HG02571 (cell line): ENCODE measurements at regions not wholly inside any gene's neighbourhood (a gene's known extent, or its start where the extent isn't known, plus 50 kb on each side); places are given as distances from the start of the nearest gene placed in this dataset.

ENCODE experiments used
- ATAC-seq: cut with Tn5 transposase; IDR thresholded peaks from one replicate; pipeline ENCODE4 v1.9.1; 2021; ENCODE audit warnings: mild to moderate bottlenecking, moderate library complexity; ENCODE audit not compliant: unreplicated experiment

DNA sequence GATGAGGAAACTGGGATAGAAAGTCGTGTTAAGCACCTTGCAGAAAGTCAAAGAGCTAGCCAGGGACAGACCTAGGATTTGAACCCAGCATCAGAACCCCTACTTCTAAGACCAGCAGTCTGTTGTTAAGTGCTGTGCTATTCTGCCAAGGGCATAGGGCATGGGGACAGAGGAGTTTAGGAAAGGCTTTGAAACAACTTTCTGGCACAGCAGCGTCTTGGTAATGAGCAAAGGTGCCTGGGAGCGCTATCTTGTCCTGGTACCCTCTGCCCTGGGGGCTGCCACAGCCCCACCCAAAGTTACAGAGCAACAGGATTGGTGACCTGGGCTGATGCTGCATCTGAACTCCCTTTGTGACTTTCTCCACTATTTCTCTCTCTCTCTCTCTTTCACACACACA, 1108.1 kb downstream of the BCL11B start:
- ATAC-seq: no peak

DNA sequence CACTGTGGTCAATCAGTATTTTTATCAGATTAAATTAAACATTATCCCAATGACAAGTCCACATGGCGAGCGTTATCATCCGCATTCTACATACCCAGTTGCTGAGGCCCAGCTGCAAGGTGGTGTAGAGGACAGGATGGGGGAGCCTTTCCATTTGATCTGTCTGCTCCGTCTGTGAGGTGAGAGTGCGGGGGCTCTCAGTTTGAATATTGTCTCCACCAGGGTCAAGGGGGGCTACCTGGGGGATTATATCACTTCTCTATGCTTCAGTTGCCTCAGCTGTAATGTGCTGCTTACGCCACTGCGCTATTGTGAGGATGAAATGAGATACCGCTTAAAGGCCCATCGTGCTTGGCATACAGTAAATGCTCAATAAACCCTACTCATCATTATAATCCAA, 1106.0 kb downstream of the BCL11B start:
- no peak for ATAC-seq

DNA sequence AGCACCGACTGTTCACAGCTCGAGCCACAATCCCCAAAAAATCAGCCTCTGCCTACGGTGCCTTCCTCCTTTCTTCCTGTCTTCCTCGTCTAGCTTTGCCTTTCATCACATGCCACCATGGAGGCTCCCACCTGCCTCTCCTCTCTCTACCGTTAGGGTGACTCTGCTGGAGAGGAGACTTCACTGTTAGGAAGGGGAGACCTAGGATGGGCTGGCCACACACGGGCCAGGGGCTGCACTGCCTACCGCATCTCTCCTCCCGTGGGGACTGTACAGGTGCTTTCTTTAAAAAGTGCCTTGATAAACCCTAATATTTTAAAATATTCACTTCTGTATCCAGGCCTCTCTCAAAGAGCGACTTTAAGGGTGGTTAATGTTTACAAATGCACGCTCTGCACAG, 1104.7 kb downstream of the BCL11B start:
- ATAC-seq: no peak

DNA sequence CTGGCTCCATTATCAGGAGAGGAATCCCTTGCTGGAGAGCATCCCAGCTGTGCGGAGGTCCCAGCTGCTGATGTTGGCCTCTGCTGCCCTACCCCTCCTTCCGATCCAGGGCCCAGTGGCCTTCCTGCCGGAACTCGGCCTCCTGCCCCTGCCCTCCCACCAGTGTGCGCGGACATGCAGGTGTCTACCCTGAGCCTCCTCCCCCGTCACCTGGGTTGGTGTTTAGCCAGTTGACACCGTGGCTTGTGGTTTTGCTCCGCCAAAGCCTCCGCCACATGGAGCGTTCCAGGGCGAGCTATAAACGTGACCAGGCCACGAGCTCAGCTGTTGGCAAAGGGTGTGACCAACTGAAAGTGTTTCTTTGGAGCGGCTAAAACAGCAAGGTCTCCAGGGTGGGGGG, 1104.3 kb downstream of the BCL11B start:
- no peak for ATAC-seq

DNA sequence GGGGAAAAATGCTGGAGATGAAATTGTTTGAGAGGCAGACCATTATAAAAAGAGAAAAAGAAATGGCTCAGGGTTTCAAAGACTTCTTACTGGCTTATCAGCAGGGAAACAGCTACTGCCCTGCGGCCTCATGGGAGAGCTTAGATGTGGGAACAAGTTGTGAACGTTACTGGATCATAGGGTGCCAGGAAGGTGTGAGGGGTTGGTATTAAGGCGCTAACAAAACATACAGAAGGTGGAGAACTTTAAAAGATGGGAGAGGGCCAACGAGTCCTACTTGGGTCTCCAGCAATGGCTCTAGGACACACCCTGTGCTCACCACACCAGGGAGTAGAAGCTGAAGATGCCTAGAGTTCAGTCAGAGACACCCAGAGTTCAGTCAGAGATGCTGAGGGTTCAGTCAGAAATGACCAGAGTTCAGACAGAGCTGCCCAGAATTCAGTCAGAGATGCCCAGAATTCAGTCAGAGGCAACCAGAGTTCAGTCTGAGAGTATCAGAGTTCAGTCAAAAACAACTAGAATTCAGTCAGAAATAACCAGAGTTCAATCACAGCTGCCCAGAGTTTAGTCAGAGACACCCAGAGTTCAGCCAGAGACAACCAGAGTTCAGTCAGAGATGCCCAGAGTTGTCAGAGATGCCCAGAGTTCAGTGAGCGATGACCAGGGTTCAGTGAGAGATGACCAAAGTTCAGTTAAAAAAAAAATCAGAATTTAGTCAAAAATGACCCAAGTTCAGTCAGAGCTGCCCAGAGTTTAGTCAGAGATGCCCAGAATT, 1103.6 kb downstream of the BCL11B start:
- no peak for ATAC-seq

DNA sequence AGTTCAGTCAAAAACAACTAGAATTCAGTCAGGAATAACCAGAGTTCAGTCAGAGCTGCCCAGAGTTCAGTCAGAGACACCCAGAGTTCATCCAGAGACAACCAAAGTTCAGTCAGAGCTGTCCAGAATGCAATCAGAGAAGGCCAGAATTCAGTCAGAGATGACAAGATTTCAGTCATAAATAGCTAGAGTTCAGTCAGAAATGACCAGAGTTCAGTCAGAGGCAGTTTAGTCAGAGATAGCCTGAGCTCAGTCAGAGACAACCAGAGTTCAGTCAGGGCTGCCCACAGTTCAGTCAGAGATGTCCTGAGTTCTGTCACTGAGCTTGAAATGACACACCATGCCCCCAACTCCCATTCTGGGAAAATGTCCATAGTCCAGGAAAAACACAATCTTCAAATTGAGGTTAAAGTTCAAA, 1102.8 kb downstream of the BCL11B start:
- no peak for ATAC-seq

DNA sequence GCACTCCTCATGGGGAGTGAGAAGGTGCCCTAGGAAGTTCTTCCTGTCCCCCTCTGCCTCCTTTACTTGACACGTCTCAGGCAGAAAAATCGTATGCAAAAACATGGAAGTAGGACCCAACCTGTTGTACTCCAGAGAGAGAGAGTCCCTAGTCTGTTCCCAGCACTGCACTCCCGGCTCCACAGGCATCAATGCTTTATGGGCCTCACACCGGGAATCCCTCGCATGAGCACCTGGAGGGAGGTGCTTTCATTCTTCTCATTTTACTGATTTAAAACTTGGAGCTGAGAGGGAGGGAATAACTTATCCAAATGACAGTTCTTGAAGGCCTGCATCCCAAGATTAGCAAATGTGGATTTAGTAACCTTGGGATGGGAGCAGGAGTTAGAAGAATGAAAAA, 1101.4 kb downstream of the BCL11B start:
- ATAC-seq: no peak

DNA sequence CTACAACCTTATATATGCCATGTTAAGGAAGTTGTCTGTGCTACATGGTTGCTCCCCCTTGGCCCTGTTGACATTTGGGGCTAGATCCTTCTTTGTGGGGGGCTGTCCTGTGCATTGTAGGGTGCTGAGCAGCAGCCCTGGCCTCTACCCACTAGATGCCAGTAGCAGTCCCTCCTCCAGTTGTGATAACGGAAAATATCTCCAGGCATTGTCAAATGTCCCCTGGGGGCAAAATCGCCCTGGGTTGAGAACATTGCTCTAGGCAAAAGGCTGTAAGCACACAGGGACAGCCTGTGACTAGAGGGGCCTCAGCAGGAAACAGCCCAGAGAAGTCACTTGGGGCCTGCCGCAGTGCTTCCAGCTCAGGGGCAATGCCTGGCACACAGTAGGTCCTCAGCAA, 1100.3 kb downstream of the BCL11B start:
- ATAC-seq: no peak

DNA sequence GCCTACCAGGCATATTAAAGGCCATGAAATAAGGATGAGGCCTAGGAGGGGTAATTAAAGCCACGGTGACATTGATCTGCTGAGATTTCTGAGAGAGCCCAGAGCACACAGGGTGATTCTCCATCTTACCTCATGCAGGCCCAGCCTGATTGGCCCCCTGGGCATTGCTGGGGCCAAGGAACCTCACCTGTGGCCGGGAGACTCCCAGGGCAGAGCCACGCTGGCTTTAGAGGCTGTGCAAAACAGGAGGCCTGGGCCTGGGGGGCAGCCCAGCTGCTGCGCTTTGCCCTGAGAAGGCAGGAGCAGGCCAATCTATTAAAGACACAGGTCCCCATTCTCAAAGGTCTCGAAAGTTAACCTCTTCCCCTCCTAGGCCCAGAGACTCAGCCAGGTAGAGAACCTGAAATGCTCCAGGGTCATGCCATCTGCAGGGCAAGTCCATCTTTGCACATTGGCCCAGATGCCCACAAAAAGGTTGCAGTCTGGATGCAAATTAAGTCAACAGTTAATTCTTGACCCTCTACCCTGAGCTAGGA, 1099.7 kb downstream of the BCL11B start:
- ATAC-seq: no peak

DNA sequence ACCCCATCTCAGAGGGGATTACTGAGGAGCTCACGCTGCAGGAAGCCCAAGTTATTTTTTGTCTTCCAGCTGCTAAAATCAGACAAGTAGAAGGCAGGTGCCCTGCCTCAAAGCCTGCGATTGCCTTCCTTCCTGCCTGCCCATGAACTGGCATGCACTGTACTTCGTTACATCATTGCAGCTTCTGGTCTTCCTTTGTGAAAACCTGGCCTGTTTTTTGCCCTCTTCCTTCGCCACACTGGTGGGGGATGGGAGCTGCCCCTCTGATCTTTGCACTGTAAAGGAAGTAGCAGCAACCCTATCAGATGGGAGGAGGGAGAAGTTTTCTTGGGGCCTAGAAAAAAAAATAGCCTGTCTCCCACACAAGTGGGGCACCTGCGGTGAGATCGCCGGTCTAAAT, 1098.7 kb downstream of the BCL11B start:
- no peak for ATAC-seq

DNA sequence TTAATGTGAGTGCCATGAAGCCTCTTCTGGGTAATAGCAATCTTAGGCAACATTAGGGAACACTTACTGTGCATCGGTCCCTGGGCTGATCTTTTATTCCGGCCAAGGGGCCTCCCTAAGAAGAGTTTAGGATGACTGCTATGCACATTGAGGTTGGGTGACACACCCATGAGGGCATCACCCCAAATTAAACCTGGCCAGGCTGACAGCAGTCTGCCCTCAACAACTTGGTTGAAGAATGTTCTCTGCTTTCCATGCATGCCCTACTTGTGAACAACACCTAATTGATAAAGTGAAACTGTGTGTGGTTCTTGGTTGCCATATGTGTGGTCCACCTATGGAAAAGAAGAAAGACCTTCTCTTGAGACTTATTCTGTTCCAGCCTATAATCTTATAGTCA, 1098.0 kb downstream of the BCL11B start:
- ATAC-seq: no peak

DNA sequence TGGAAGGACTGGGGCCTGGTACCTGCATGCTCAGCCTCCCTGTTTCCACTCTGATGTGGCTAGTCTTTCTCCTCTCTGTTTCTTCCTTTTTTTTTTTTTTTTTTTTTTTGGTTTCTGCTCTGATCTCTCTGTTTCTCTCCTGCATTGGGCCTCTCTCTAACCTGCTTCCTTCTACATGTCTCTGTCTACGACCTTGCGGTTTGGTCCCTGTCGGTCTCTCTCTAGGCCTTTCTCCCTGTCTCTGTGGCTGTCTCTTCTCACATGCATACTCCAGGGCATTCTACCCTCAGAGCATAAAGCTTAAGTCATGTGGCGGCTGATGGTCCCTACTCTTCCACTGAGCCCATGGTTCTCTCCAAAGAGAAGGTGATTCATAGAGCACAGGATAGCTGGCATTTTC, 1096.6 kb downstream of the BCL11B start:
- no peak for ATAC-seq

DNA sequence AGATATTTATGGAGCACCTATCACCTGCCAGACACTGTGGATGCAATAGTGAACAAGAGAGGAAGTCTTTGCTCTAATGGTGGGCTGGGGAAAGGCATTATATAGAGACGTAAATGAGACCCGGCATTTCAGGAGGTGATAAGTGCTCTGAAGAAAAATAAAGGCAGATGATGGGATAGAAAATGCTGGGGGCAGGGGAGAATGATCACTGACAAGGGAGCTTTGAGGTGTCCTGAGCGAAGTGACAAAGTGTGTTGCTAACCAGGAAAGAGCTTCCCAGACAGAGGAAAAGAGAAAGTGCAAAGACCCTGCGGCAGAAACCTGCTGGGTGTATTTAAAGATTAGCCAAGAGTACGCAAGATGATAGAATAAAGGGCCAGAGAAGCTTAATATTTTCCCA, 1096.1 kb downstream of the BCL11B start:
- ATAC-seq: no peak

DNA sequence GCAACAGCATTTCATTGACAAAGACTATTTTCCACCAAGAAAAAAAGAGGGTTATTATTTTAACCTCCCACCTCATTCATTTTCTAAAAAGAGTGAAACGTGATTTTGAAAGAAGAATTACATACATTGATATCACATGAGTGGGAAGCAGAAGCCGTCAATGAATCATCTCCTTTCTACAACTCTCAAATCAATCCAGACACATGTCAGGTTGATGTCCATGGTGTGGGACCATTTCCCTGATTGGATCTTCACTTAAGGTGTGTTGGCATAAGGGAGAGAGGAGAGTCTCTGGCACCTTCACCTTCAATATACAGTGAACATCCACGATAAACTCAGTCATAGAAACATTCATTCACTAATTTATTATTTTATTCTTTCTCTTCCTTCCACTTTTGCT, 1095.1 kb downstream of the BCL11B start:
- ATAC-seq: no peak

DNA sequence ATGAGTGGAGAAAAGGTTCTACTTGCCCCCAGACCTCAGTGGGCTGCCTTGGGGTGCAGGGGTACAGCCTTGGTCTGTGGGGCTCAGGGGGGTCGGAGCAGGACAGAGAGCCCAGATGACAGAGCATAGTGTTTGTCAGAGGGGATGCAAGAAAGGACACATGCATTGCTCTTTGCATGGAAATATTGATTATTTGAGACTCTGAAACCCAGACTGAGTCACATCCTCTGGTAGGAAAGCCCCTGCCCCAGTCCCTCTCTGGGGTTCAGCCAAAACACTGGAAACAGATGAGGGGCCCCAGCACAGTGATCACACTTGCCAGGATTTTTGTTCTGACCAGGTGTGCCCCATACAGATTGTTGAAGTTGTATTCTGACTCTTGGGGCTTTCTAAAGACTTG, 1094.4 kb downstream of the BCL11B start:
- ATAC-seq: no peak

DNA sequence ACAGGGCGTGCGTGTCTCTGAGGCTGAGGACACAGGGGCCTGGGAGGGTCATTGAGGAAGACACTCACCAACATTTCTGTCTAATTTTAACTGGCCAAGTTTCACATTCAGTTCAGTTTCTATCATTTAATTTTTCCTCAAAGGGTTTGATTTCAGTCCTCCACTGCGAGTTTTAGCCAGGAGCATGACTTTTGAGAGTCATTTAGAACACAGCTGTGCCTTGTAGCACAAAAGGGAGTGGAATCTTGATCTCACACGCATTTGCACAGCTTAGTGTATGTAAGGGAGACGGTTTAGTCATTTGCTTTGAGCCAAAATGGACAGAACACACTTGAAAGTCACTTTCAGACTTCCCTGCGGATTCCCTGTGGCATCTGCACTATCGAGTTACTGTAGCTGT, 1090.8 kb downstream of the BCL11B start:
- ATAC-seq: no peak

DNA sequence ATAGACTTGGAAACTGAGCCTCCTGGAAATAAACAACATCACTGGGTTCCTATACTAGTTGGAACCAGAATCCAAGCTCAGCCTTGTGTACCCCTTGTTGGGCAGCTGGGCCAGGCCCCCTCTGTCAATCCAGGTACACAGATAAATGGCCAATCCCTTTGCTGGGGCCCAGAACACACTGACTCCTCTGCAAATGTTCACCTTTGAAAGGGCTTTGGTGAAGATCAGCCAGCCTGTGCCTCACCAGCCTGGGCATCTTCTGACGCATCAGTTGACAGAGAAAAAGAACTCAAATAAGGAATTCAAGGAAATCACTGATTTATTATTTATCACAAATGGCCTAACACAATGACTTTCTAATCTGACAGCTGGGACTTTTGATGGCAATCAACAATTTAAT, 1090.2 kb downstream of the BCL11B start:
- ATAC-seq: no peak

DNA sequence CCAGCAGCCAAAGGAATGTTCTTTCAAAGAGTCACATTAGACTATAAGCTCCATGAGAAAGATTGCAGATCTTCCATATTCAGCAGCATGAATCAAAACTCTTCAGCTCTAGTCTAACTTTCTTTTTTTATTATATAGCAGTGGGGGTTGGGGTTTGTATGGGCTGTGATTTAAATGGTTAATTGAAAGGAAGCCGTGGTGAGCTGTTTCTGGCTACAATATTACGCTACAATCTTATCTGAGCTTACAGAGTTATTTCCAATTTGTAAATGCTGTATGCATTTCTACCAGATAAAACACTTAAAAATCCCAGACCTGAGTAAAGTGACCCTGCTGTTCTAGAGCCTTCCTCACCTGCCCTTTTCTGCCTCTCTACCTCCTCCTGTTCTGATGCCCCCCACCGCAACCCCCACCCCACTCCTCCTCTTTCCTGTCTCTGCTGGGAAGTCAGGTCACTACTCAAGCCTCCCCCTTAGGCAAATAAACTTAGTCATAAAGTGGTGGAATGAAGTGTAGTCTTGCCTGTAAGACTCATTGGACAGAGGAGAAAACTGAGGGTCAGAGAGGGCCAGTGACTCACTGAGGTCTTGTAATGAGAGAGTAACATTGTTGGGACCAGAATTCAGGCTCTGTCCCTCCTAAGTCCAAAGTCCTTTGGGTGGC, 1089.5 kb downstream of the BCL11B start:
- ATAC-seq: no peak

DNA sequence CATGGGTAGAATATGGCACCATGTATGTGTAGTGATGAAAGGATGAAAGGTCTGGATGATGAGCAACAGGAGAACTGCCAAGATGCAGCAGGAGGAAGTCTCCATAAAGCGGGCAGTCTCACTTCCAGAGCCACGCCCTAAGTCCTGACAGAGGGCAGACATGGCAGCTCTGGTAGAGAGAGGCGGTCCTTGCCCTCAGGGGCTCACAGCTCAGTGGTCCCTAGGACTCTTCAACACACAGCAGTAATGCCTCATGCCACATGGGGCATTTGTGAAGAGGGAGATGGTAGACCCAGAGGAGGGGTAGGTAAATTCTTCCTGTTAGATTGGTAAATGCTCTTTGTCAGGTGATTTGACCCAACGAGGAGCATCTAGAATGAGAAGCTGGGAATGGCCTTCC, 1088.4 kb downstream of the BCL11B start:
- no peak for ATAC-seq

DNA sequence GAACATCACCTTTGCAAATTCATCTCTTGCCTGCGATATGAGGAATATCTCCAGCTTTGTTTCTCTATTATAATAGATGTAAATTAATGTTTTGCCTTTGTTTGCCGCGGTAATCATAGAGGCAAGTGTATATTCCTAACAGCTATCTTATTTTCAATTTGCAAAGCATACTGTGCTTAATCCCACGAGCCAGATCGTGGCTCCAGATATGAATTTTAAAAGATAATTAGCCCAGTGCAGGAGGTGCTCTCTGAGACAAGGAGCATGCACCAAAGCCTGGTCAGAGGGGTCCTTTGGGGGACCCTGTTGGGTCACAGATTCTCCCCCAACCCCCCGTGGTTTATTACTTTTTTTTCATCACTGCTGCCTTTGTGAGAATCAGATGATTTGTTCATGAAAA, 1087.5 kb downstream of the BCL11B start:
- no peak for ATAC-seq

DNA sequence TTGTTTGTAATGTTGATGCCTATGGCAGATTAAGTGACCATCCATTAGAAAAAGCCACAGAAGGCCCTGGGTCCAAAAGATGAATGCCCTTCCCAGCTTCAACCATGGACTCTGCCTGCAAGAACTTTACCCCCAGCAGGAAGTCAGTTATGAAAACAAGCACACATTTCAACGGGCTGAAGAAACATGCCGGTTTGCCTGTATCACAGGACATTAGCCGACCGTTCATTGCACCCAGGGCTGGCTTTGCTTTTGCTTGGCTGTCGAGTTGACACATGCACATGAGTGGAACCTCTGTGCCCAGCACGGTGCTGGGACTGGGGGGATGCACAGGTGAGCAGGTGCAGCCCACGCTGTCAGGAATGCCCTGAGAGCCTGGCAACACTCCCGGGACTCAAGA, 1087.0 kb downstream of the BCL11B start:
- ATAC-seq: no peak

DNA sequence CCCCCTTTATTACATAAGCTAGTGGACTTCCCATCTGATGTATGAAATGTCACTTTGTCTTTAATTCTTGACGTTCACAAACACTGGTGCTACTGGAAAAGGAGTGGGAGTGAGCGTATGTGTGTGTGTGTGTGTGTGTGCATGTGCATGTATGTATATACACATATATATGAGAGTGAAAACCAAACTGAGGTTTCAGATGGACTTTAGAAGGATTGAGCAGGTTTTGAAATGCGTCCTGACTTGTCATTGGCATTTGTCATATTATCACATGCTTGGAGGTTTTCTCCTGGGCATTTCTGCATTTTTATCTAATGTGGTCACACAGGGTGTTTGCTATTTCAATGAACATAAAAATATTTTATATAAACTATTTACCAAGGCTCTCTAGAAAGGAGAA, 1085.9 kb downstream of the BCL11B start:
- ATAC-seq: no peak

DNA sequence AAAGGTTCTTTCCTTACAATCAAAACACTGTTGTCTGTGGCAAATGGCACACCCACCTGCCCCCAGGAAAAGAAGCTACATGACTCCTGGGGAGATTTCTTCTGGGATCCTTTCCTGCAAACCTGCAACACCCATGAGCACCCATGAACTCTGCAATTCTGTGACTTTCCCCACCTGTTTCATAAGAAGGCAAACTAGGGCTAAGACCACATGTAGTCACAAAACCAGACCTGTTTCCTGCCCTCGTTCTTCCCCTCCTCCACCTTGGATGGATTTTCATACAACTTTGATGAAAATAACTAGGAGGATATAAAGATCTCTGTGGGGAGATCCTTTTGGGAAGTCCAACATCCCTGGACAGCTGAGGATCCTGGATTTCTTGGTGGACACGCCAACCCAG, 1084.7 kb downstream of the BCL11B start:
- no peak for ATAC-seq
